SIG-M5 treated with dmso at 0.1 percent for 504 hours (cell line): ENCODE measurements at regions not wholly inside any gene's neighbourhood (a gene's known extent, or its start where the extent isn't known, plus 50 kb on each side); places are given as distances from the start of the nearest gene placed in this dataset.

Experiments
- DNase-seq: peaks from one replicate; lab custom pipeline; 2025; ENCODE audit not compliant: unreplicated experiment; lab: John Stamatoyannopoulos, UW

GRCh38 chr1:232291261-232291660, 338.7 kb downstream of the SIPA1L2 start:
- no peak for DNase-seq

DNA sequence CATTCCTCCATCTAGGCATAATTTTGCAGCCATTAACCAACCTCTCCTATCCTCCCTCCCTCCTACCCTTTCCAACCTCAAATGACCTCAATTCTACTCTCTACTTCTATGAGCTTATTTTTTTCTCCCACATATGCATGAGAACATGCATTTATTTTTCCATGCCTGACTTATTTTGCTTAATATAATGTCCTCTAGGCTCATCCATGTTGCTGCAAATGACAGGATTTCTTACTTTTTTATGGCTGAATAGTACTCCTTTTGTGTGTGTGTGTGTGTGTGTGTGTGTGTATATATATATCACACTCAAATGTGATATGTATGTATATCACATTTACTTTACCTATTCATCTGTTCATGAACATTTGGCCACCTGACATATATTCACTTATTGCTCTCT, 339.4 kb downstream of the SIPA1L2 start:
- DNase-seq = no peak

- no peak for DNase-seq
Measured at GRCh38 chr1:232287676-232288569, 342.0 kb downstream of the SIPA1L2 start.

GRCh38 chr1:232285138-232285537, 344.8 kb downstream of the SIPA1L2 start:
- DNase-seq = no peak

GRCh38 chr1:232283864-232284263, 346.1 kb downstream of the SIPA1L2 start:
- no peak for DNase-seq

DNA sequence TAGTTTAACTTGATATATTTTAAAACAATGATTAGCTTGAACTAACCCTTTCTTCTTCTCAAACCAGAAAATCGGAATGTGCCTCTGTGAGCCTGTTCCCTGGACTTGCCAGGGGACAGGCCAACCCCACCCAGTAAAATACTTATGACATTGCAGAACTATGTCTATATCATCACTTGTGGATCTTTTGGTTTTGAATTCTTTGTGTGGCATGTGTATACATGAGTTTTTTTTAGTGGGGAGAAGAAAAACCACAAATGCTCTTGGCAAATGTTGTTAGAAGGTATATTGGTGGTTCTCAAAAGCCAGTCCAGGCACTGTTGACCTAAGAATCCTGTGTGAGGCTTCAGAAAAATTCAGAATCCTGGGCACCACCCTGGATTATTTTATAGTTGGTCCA, 347.4 kb downstream of the SIPA1L2 start:
- DNase-seq = no peak

DNA sequence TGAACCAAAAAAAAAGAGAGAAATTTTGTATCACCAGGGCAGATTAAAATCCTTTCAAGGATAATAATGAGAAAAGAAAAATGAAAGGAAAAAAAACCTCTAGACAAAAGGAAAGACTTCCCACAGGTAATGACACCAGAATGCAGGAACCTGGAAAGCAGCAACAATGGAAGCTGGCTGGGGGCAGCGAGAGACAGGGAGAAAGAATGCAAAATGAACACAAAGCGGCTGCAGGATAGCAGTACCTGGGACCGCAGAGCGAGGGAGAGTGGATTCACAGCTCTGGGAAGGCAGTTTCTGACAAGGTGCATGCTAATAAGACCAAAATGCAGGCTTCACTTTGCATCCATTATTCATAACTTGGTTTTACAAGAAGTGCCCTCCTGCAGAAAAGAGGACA, 349.0 kb downstream of the SIPA1L2 start:
- no peak for DNase-seq

DNA sequence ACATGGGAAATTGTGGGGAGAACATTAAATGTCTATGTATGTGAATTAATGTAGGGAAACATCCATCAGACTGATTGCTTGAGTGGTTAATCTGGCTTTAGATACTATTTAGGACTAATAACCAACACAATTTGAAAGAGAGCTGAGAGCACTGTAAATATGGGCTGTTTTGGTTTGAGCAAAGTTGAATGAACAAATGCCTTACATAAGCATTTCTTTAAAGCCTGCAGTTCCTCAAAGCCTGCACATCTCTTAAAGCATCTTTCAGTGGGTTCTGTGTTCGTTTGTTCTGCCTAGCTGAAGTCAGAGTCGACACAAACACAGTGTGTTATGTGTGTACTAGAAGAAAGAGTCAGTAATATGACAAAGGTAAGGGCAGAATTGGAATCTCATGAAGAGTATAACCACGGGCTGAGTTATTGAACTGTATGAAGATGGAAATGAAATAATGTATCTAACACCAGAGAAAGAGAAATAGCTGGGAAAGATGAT, 350.0 kb downstream of the SIPA1L2 start:
- no peak for DNase-seq

DNA sequence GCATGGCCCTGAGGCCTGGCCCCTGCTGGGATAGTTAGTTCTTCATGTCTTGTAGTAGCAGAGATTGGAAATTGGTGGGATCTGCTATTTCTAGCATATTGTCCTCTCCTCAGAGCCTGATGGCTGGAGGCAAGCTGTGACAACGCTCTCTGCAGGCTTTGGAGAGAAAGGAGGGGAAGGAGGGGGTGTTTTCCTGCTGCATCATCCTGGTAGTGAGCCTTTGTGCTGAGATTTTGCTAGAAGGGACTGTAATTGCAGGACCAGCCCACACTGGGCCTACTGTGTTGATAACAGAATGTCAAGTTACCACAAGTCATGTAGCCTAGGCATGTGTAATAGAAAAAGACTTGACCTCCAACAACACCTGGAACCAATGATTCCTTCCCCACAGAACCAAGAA, 351.0 kb downstream of the SIPA1L2 start:
- no peak for DNase-seq

- DNase-seq = no peak
Measured at GRCh38 chr1:232276651-232277050, 353.3 kb downstream of the SIPA1L2 start.

- DNase-seq = no peak
Measured at GRCh38 chr1:232274999-232275710, 354.8 kb downstream of the SIPA1L2 start.

DNA sequence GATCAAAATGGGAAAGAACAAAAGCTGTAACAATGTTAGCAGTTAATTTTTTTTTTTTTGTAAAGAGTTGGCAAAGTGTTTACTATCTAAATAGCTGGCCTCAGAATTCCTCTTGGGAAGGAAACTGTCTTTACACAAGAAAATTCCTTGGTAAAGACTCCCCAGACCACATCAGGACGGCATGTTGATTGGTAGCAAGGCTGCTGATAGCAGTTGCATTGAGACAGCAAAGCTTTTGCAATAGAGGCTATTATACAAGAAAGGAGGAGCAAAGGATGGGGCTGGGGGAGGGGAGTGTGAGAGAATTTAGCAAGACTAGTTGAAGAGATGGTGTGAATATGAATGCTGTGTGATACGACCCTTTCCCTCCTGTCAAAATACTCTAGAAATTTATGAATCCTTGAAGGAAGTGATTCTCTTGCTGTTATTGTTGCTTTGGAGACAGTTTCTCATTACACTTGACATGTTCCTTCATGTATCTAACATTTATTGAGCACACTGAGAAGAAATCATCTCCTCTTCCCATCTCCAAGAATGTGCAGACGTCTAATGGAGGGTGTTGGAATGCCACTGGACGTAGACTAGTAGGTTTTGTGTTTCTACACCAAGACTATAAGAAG, 355.6 kb downstream of the SIPA1L2 start:
- DNase-seq = peak; percentile 73

GRCh38 chr1:232273011-232273410, 356.9 kb downstream of the SIPA1L2 start:
- no peak for DNase-seq

DNA sequence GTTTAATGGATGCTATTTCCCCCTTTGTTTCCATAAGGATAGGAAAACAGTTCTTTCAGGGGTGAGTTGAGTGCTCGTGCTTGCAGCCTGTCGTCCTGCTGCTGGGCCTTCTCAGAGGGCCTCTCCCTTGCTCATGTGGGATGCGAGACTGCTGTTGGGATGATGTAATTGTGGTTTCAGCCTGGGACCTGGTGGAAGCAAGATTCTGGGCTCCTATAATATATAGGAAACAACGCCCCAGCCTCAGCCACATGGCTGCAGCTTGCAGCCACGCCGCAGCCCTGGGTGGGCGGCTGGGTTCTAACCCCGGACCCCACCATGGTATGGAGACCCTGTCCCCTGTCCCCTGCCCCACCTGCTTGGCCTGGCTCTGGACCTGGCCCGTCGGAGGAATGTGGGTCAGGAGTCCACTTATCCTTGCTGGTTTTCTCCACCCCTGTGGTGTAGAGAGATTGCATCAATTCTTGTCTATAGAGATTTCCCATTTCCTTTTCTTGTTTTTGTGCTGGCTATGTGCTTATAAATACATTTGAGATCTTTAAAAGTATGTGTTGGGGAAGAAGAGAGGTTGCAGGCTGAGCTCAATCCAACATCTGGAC, 357.8 kb downstream of the SIPA1L2 start:
- DNase-seq = peak; percentile 96

DNA sequence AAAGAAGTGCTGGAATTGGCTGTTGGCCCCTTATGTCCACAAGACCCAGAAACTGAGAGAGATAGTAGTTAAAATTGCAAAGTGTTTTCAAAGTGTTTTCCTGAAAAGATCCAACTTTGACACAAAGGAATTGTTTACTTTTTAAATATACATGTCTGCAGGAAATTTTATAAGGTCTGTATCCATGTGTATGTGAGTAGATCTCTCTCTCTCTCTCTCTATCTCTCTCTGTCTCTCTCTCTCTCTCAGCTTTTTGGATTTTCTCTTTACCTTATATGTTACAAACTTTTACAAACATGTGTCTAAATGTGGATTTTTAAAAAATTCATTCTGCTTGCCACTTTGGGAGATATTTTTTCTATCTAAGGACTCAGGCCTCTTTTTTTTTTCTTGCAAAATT, 358.6 kb downstream of the SIPA1L2 start:
- DNase-seq = no peak

DNA sequence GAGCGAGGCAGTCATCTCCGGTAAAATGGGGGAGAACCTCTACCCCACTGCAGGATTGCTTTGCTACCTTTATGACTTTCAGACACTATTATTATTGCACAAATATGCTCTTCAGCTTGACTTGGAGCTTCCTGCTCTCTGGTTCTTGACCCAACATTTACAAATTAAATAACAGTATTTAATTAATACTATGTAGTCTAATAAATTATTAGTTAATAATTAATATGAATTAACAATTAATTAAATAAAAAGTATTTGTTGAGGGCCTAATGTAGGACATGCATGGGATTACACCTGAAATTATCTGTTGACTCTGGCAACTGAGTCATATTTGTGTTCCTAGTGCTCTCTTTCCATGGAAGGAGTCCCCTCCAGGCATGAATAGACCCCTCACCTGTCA, 359.9 kb downstream of the SIPA1L2 start:
- DNase-seq = no peak

DNA sequence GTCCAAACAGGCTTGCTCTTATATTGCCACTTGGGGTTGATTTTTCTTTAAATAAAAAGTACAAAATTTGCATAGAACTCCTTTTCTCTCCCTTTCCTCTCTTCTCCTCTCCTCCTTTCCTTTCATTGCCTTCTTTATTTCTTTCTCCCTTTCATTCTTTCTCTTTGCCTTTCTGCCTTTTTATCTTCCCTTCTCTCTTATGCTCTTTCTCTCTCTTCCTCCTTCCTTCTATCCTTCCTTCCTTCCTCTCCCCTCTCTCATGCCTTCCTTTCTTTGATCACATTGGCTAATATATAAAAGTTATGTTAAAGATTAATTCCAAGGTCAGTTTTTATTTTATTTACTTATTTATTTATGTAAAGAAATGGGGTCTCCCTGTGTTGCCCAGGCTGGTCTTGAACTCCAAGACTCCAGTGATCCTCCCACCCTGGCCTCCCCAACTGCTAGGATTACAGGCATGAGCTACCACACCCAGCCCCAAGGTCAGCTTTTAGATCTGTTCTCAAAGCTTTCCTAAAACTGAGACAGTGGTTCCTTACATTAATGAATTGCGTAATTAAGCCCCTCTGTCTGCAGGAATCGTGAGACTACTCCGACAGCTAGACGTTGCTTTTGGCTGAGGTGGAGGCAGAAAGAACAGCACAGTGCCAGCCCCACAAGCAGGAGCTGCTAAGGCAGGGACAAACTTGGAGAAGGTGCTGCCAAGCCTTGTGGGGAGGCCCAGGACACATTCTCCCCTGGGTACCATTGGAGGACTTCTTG, 361.9 kb downstream of the SIPA1L2 start:
- no peak for DNase-seq

DNA sequence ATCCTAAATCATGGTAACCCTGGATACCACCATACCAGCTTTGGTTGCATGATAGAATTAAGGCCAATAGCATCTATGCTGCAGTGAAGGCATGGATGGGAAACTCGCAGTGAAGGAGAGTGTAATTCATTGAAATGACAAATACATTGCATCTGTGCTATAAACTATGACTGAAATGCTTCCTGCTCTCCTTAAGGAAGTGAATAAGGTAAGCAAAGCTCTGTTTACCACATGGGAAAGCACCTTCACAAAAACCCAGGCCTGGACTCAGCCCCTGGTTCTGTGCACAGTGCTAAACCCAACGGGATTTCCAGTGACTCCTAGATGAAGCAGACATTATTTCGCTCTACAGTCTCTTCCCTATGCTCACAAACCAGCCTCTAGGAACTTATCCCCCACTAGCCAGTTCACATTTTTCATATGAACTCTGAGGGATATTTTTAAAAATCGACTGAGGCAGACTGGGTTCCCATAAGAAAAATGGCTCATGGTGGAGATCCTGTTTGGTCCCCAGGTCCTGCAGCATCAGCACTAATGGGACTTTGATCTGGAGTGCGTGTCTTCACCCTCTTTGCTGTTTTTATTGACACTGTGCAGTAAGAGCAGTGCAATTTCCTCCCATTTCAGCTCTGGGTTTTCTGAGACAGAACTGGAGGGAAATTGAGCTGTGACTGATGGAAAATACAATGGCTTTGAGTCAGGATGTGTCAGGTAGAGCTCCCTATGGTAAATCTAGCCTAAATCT, 362.7 kb downstream of the SIPA1L2 start:
- DNase-seq = no peak

DNA sequence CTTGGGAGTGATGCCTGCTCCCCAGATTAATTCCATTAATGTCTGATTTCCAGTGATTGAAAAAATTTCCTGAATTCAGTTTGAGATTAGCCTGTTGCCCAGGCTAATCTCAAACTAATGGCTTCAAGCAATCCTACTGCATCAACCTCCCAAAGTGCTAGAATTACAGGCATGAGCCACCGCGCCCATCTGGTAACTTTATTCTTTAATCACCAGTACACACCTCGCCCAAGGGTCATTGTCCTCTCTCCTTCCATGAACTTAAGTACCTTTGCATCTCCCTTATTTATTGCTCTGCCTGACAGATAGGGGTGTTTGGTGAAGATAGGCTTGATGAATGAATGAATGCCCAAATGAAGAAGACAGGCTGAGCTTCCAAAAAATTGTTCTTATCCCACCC, 366.5 kb downstream of the SIPA1L2 start:
- DNase-seq = no peak

DNA sequence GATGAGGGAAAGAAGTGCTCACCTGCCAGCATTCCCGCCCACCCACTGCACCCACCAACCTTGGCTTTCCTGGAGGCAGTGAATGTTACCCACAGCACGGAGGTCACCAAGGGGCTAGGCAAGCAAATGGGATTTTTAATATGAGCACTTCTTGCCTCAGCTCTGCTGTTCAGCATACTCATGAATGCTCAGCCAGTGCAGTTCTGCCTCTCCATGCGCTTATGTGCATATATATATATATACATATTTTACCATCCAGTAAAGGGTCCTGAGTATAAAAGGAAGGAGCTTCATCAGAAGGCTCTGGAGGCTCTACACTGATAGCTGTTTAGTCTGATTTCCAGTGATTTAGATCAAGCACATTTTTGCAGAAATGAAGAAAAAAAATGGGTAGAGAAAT, 366.9 kb downstream of the SIPA1L2 start:
- DNase-seq = no peak
